ENCODE measurements at regions not wholly inside any gene's neighbourhood (a gene's known extent, or its start where the extent isn't known, plus 50 kb on each side); places are given as distances from the start of the nearest gene placed in this dataset.

- Histone ChIP-seq H3K9me3 (ENCODE audit: low read depth) (no peaks in the 10 kb centered on the region), H3K4me1 (ENCODE audit: low read depth) (no peaks in the 10 kb centered on the region), H3K4me3 (no peak overlapping the region), H3K36me3 (no peaks in the 10 kb centered on the region), H3K27me3 (no peaks in the 10 kb centered on the region), H3K27ac (no peak overlapping the region)
- no peak for TF ChIP-seq CTCF (IDR thresholded peaks at IDR 0.05; ENCODE audit: low read depth, low read length)
- no peak for DNase-seq (ENCODE audit: low read depth in 1 of 2, low spot score in 1 of 2)
Measured at GRCh38 chr12:77388445-77389265, 323.3 kb upstream of the E2F7 start.

- Histone ChIP-seq H3K27me3 (no peaks in the 10 kb centered on the region), H3K36me3 (no peaks in the 10 kb centered on the region), H3K27ac (no peak overlapping the region), H3K4me3 (no peak overlapping the region), H3K9me3 (ENCODE audit: low read depth) (no peaks in the 10 kb centered on the region), H3K4me1 (ENCODE audit: low read depth) (no peaks in the 10 kb centered on the region)
- no peak for DNase-seq (ENCODE audit: low read depth in 1 of 2, low spot score in 1 of 2)
- TF ChIP-seq CTCF (IDR thresholded peaks at IDR 0.05; ENCODE audit: low read depth, low read length) = no peak
Measured at GRCh38 chr12:77387671-77388070, 322.3 kb upstream of the E2F7 start.

- H3K4me3 ChIP-seq = no peak overlapping the region
- H3K36me3 ChIP-seq = no peaks in the 10 kb centered on the region
- no peak overlapping the region for H3K27ac ChIP-seq
- H3K4me1 ChIP-seq (ENCODE audit: low read depth) = no peaks in the 10 kb centered on the region
- no peaks in the 10 kb centered on the region for H3K27me3 ChIP-seq
- DNase-seq (ENCODE audit: low read depth in 1 of 2, low spot score in 1 of 2) = no peak
- no peaks in the 10 kb centered on the region for H3K9me3 ChIP-seq (ENCODE audit: low read depth)
- TF ChIP-seq CTCF (IDR thresholded peaks at IDR 0.05; ENCODE audit: low read depth, low read length) = no peak
Measured at GRCh38 chr12:77387214-77387613, 321.8 kb upstream of the E2F7 start.

- no peak overlapping the region for H3K27ac ChIP-seq
- no peak overlapping the region for H3K4me3 ChIP-seq
- H3K27me3 ChIP-seq = no peaks in the 10 kb centered on the region
- H3K4me1 ChIP-seq (ENCODE audit: low read depth) = no peaks in the 10 kb centered on the region
- TF ChIP-seq CTCF (IDR thresholded peaks at IDR 0.05; ENCODE audit: low read depth, low read length) = no peak
- no peaks in the 10 kb centered on the region for H3K36me3 ChIP-seq
- H3K9me3 ChIP-seq (ENCODE audit: low read depth) = no peaks in the 10 kb centered on the region
- DNase-seq (ENCODE audit: low read depth in 1 of 2, low spot score in 1 of 2) = no peak
Measured at GRCh38 chr12:77384941-77385340, 319.6 kb upstream of the E2F7 start.

GRCh38 chr12:77382096-77382742 is 316.9 kb upstream of the E2F7 start:
- H3K4me1 ChIP-seq (ENCODE audit: low read depth) = no peaks in the 10 kb centered on the region
- peak in 1 of 2 donors; percentile 45 for DNase-seq (ENCODE audit: low read depth in 1 of 2, low spot score in 1 of 2)
- no peak overlapping the region for H3K4me3 ChIP-seq
- no peaks in the 10 kb centered on the region for H3K27me3 ChIP-seq
- H3K27ac ChIP-seq = no peak overlapping the region
- no peaks in the 10 kb centered on the region for H3K36me3 ChIP-seq
- no peaks in the 10 kb centered on the region for H3K9me3 ChIP-seq (ENCODE audit: low read depth)
- TF ChIP-seq CTCF (IDR thresholded peaks at IDR 0.05; ENCODE audit: low read depth, low read length) = no peak

All from cardiac muscle cell (in vitro differentiated cells and primary cell).